NOMO-1 treated with dmso at 0.1 percent for 144 hours (cell line): ENCODE measurements at regions not wholly inside any gene's neighbourhood (a gene's known extent, or its start where the extent isn't known, plus 50 kb on each side); places are given as distances from the start of the nearest gene placed in this dataset.

Experiments
- DNase-seq: peaks from one replicate; lab custom pipeline; 2025; ENCODE audit not compliant: unreplicated experiment; lab: John Stamatoyannopoulos, UW

DNA sequence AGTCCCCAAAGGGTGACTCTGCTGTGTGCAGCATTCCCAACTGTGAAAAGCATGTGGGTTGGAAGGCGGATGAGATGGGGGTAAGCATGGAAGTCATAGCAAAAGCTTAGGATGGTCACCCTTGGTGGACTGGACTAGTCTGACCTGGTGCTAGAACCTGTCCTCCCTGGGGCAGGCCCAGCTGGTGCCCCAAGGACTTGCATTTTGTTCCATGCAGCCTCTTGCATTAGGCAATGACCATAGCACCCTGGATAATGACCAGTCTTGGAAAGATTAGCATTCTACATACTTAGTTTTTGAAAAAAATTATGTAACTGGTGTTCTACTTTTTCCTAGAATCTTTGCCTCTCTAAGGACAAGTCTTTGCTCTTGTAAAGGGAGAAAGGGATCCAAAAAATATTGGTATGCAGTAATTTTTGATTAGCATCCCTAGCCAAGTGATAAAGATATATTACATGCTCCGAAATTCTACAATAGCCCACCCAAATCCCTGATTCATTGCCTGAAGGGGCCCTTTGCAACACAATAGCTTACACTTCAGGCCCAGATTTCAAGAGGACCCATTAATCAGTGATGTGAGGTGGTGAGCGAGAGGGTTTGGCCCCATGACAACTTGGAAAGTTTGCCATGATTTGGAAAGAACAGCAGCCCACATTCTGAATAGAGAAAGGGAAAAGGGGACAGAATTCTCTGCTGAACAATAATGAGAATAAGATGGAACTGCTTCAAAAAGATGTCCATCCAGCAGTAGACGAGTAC, 93.3 kb upstream of the CD180 start:
- no peak for DNase-seq

DNA sequence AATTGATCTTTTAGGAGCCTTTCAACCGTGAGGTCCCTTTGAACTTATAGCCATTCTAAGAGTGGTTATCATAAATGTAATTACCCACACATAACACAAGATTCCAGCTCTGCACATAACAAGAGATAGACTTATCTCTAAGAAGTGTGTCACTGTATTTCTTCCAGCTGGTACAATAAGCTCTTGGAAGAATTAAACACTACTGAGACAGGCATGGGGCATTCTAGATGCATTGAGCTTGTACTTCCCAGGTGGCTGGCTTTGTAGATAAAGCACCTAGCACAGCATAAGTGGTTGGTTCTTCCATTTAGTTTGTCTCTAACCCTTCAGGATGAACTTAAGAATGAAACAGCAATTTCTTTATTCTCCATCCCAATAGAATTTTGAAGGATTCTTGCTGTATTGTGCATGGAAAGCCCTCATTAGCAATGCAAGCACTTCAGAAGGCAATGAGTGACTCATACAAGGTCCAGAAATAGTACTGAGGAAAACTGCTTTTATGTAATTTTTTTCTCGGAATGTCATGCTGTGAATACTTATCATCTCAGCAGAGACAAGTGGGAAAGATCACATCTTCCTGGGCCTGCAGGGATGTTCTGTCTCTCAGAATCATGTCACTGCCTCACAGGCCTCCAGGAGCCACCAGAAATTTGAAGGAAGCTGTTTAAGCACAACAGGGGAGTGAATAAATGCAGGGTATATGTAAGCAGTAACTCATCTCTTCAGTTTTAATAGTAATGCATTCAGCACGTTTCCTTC, 91.1 kb upstream of the CD180 start:
- no peak for DNase-seq

DNA sequence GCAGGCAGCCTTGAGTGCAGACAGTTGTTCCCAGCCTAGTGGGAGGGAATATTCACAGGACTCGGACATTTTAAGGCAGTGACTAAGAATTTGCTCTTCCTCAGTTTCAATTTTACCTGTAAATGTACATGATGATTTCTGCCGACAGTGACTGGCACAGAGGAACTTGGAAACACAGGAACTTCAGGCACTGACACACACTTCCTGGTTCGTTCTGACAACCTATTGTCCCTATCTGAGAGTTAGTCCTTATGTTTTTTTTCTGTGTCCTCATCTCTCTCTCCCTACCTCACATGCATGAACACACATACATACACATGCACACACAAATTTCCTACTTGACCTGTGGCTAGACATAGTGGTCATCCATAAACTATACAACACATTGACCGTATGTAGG, 89.4 kb upstream of the CD180 start:
- no peak for DNase-seq

DNA sequence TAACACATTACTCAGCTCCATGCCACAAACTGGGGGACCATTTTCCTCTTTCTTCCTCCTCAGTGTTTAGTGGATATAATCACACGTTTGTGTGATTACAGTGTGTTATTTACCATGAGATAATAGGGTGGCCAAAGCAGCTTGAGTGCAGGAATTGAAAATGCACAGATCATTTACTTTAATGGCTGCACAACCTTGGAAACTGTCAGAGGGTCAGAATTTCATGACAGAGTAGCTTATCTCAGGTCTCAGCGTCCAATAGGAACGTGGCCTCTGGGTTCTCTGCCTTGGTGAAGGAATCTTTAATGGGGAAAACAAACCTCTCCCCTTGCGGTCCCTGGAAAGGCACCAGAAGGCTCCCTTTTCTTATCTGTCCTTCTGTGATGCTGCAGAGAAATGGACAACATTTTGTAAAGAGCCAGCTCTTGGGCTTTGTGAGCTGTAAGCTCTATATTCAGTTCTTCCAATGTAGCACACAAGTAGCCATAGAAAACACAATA, 87.4 kb upstream of the CD180 start:
- DNase-seq, result no peak

DNA sequence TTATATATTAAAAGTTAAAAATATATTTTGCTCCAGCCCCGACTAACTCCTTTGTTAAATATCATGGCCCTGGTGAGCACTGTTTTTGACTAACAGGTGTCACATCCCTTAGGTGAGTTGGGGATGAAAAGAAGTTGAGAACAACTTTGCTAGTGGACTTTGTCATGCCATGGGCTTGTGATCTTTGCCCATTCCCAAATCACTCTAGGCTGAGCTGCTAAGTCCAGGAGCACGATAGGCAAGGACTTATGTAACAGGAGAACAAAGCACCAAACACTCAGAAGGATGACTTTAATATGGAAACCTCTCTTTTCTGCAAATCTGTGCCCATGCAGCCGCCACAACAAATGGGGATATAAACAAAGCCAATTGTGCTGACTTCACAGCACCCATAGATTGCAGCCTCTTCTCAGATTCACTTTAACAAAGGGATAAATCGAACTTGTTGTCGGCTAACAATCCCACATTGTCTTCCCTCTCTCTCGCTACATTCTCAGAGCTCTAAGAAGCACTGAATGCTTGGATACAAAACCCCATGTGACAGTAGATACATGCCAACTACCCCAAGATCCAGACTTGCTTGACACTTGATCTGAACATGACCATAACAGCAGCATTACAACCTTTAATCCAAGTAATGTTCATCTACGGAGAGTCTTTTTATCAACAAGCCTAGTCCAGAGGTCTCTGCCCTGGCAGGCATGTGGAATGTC, 86.8 kb upstream of the CD180 start:
- no peak for DNase-seq

- DNase-seq, result no peak
These were observed 85.3 kb upstream of the CD180 start for GRCh38 chr5:67281874-67282273.

DNA sequence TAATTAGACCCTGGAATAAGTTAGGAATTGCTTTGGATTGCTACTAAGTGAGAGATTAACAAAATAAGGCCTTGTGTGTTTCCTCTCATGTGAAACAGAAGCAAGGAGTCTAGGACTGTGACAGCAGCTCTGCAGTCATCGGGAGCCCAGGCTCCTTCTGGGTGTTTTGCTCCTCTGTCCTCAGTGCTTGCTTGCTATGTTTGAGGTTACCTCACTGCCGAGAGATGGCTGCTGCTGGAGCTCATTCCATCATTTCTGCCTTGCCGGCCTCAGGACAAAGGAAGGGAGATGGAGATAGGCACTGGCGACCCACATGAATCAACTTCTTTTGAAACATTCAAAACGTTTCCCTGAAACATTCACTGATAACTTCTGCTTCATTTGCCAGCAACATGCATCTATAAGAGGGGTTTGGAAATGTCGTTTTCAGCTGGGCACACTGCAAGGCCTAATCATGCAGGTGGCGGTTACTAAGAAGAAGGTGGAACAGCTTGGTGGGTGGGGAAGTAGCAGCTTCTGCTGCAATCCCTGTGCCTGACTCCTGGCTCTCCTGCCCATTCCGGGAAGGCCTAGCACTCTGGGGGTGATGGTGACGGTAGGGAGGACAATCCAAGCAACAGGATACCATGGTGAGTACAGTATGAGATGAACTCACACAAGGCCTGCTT, 77.2 kb upstream of the CD180 start:
- DNase-seq, result no peak

DNA sequence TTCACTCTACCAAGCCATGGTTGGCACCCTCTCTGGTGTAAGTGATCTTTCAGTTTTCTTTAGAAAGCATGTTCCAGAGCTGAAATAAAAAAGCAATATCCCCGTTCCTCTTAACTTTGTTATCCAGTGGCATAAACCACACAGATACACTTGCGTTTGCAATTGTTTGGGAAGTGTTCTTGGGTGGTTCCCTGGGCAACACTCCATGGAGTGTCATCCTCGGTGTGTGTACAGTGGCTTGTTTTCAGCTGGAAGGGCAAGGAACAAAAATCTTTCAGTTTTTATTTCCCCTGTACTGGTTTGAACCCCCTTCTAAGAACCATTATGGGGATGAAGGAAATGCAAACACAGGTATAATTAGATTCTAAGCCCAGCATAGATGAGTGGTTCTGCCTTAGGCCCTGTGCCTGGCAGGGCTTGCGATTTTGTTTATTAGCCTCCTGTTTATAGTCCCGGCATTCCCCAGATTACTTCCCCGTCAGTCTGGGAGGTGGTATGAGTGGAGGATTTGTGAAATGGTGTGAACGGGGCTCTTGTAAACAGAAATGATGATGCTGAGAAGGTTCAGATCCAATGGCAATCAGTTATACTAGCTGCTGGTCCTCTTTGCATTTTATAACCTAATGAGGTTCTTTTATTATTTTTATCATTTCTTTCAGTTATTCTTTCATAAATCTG, 76.0 kb upstream of the CD180 start:
- DNase-seq, result no peak

- DNase-seq, result no peak
These were observed 71.8 kb upstream of the CD180 start for GRCh38 chr5:67268231-67269021.

GRCh38 chr5:67267512-67268216, 71.1 kb upstream of the CD180 start:
- no peak for DNase-seq

DNA sequence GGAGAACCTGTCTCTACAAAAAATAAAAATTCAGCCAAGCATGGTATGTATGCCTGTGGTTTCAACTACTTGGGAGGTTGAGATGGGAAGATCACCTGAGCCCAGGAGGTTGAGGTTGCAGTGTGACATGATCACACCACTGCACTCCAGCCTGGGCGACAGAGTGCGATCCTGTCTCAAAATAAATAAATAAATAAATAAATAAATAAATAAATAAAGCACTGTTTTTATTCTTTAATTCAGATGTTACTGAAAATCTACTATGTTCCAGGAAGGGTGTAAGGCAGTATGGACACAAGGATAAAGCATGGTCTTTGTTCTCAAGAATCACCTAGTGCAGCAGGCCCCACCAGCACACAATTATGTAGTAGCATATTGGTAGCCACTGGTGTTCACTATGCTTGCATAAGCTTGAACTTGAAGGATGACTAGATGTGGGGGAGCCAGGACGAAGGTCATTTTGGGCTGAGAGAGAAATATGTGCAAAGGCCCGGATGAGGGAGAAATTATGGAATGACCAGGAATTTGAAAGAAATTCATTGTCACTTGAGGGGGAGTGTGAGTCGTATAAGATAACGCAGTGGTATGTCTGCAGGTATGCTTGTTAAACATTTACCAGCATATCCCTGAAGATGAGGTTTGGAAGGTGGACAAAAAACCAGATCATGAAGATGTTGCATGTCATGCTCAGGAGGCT, 70.2 kb upstream of the CD180 start:
- no peak for DNase-seq

DNA sequence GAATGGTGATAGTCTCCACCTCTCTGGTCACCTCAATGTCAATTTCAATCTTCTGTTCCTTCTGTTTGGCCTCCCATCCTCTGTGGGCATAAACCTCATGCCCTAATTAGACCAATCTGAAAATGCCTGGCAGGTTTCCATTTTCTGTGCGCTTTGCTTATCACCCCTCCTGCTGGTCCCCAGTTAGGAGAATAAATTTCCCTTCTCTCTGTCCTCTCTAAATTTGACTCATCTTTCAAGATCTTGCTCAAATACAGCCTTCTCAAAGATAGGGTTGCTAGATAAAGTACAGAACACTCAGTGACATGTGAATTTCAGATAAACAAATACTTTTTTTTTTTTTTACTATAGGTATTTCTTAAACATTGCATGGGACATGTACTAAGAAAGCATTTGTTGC, 69.4 kb upstream of the CD180 start:
- DNase-seq, result no peak

- no peak for DNase-seq
These were observed 67.2 kb upstream of the CD180 start for GRCh38 chr5:67263656-67264408.

- DNase-seq, result no peak
These were observed 66.4 kb upstream of the CD180 start for GRCh38 chr5:67262956-67263355.

DNA sequence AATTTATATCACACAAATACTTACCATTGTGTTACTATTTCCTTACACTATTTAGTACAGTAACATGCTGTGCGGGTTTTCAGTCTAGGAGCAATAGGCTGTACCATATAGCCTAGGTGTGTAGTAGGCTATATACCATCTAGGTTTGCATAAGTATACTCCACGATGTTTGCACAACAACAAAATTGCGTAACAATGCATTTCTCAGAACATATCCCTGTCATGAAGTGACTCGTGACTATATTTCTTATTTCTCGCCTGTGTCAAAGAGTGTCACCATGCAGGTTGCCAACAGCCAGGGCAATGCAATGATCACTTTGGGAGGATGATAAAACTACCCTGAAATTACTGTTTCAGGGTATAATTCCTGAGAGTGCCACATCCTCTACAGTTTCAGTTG, 65.6 kb upstream of the CD180 start:
- no peak for DNase-seq

GRCh38 chr5:67259548-67260215, 63.1 kb upstream of the CD180 start:
- DNase-seq, result no peak

GRCh38 chr5:67257500-67257899, 60.9 kb upstream of the CD180 start:
- no peak for DNase-seq
